CD4-positive, alpha-beta T cell (primary cell): ENCODE measurements at regions not wholly inside any gene's neighbourhood (a gene's known extent, or its start where the extent isn't known, plus 50 kb on each side); places are given as distances from the start of the nearest gene placed in this dataset.

Source experiments
- ATAC-seq: fragments of 200-7000 bp; cut with Tn5 transposase; one replicate; pipeline ENCODE4 v1.10.0; 2022; ENCODE audit warnings: mild to moderate bottlenecking; ENCODE audit not compliant: poor library complexity
- CTCF ChIA-PET: fragments of 350-600 bp; sonication (Branson Sonifier 250); formaldehyde crosslinking; loops from one replicate; lab custom pipeline; 2021; ENCODE audit warnings: antibody characterized with exemption, inconsistent platforms; lab: Charles Lee
- POLR2A ChIA-PET: fragments of 350-600 bp; sonication (Branson Sonifier 250); formaldehyde crosslinking; loops from one replicate; lab custom pipeline; 2021; ENCODE audit warnings: antibody characterized with exemption, inconsistent platforms; lab: Charles Lee
- DNase-seq, 14 experiments: peaks; one replicate each; pipeline ENCODE4 v3.0.0-alpha.2; 2013 to 2020; ENCODE audit warnings: mixed read lengths in 2 of 14
- H3K27ac ChIP-seq, 2 donors: one replicate each; pipeline versions ENCODE4 v1.5.1 to v1.7.0; 2013; ENCODE audit warnings: low read length in 2 of 2, low read depth in 1 of 2, mild to moderate bottlenecking in 1 of 2
- H3K27me3 ChIP-seq, 2 experiments: 1 replicate in 1 of 2; 2 replicates in 1 of 2; pipeline versions ENCODE4 v1.6.1 to v1.7.0; 2013; ENCODE audit warnings: low read length in 2 of 2, control low read depth in 1 of 2, mild to moderate bottlenecking in 1 of 2, moderate library complexity in 1 of 2; ENCODE audit not compliant: insufficient read depth in 2 of 2, control insufficient read depth in 1 of 2
- H3K36me3 ChIP-seq: one replicate; pipeline ENCODE4 v1.6.1; 2013; ENCODE audit warnings: low read length, control low read depth; ENCODE audit not compliant: insufficient read depth
- H3K4me1 ChIP-seq: one replicate; pipeline ENCODE4 v1.6.1; 2013; ENCODE audit warnings: low read length, control low read depth; ENCODE audit not compliant: insufficient read depth
- H3K4me3 ChIP-seq: one replicate; pipeline ENCODE4 v1.5.1; 2013; ENCODE audit warnings: mild to moderate bottlenecking, low read length, moderate library complexity
- H3K9me3 ChIP-seq, 2 experiments: 1 replicate in 1 of 2; 2 replicates in 1 of 2; pipeline versions ENCODE4 v1.6.1 to v1.7.0; 2013; ENCODE audit warnings: low read length in 2 of 2, mild to moderate bottlenecking in 2 of 2, control low read depth in 1 of 2, moderate library complexity in 1 of 2; ENCODE audit not compliant: control insufficient read depth in 1 of 2, insufficient read depth in 1 of 2
- H3K27ac Mint-ChIP-seq: one replicate; pipeline ENCODE4 v1.8.0; 2020; ENCODE audit warnings: mixed read lengths
- H3K27me3 Mint-ChIP-seq: one replicate; pipeline ENCODE4 v1.8.0; 2021; ENCODE audit warnings: mixed read lengths
- H3K36me3 Mint-ChIP-seq: one replicate; pipeline ENCODE4 v1.8.0; 2021; ENCODE audit warnings: low read depth, mixed read lengths
- H3K4me1 Mint-ChIP-seq: one replicate; pipeline ENCODE4 v1.8.0; 2021; ENCODE audit warnings: low read depth, mixed read lengths
- H3K4me3 Mint-ChIP-seq: one replicate; pipeline ENCODE4 v1.8.0; 2020; ENCODE audit warnings: mild to moderate bottlenecking, mixed read lengths
- H3K9me3 Mint-ChIP-seq: one replicate; pipeline ENCODE4 v1.8.0; 2020; ENCODE audit warnings: mixed read lengths
- CTCF ChIP-seq: fragments of 200-600 bp; IDR thresholded peaks from one replicate; pipeline ENCODE4 v1.8.0; 2022; ENCODE audit warnings: antibody characterized with exemption, mild to moderate bottlenecking
- intact Hi-C, 2 experiments: fragments of 100-400 bp; cut with DNase I in 1 of 2; cut with micrococcal nuclease in 1 of 2; formaldehyde crosslinking; loops; one replicate each; pipeline versions ENCODE4 v1.15.1 to v1.9.0; 2023 to 2025; cut with DNase I, micrococcal nuclease

GRCh38 chr18:65103864-65104263, 646.9 kb upstream of the CDH7 start:
- Histone ChIP-seq H3K27ac (no peak overlapping the region), H3K4me1 (no peaks in the 10 kb centered on the region), H3K36me3 (no peaks in the 10 kb centered on the region), H3K27me3 (no peaks in the 10 kb centered on the region), H3K9me3 (peaks cover 0 to 6% of the 10 kb centered on the region in 2 experiments), H3K4me3 (no peak overlapping the region)
- CTCF ChIA-PET = no interaction called here
- Mint-ChIP-seq H3K27ac (no peak overlapping the region), H3K9me3 (peaks cover 3% of the 10 kb centered on the region), H3K4me3 (no peak overlapping the region), H3K27me3 (no peaks in the 10 kb centered on the region), H3K36me3 (no peaks in the 10 kb centered on the region), H3K4me1 (no peaks in the 10 kb centered on the region)
- TF ChIP-seq CTCF = no peak
- no peak for ATAC-seq
- POLR2A ChIA-PET = no interaction called here
- intact Hi-C loops = no loop called here
- no peak for DNase-seq

GRCh38 chr18:65093346-65093745, 657.5 kb upstream of the CDH7 start:
- Histone ChIP-seq H3K36me3 (no peaks in the 10 kb centered on the region), H3K9me3 (peaks cover 0 to 3% of the 10 kb centered on the region in 2 experiments), H3K4me1 (no peaks in the 10 kb centered on the region), H3K27ac (no peak overlapping the region), H3K4me3 (no peak overlapping the region), H3K27me3 (no peaks in the 10 kb centered on the region)
- no peak for TF ChIP-seq CTCF
- Mint-ChIP-seq H3K9me3 (peaks cover 5% of the 10 kb centered on the region), H3K4me1 (no peaks in the 10 kb centered on the region), H3K4me3 (no peak overlapping the region), H3K36me3 (no peaks in the 10 kb centered on the region), H3K27ac (no peak overlapping the region), H3K27me3 (no peaks in the 10 kb centered on the region)
- no peak for ATAC-seq
- ChIA-PET POLR2A (no interaction called here), CTCF (no interaction called here)
- DNase-seq = no peak
- intact Hi-C loops = no loop called here

- Histone ChIP-seq H3K27me3 (no peaks in the 10 kb centered on the region), H3K4me3 (no peak overlapping the region), H3K27ac (no peak overlapping the region), H3K9me3 (peaks cover 0 to 6% of the 10 kb centered on the region in 2 experiments), H3K4me1 (no peaks in the 10 kb centered on the region), H3K36me3 (no peaks in the 10 kb centered on the region)
- no peak for TF ChIP-seq CTCF
- intact Hi-C loops = no loop called here
- Mint-ChIP-seq H3K27ac (no peak overlapping the region), H3K36me3 (no peaks in the 10 kb centered on the region), H3K4me1 (no peaks in the 10 kb centered on the region), H3K9me3 (peaks cover 5% of the 10 kb centered on the region), H3K4me3 (no peak overlapping the region), H3K27me3 (no peaks in the 10 kb centered on the region)
- DNase-seq = no peak
- ChIA-PET POLR2A (no interaction called here), CTCF (no interaction called here)
- no peak for ATAC-seq
Observed at GRCh38 chr18:65091744-65092329, 659.0 kb upstream of the CDH7 start.
